Lung (tissue), 11 donors: ENCODE measurements at regions not wholly inside any gene's neighbourhood (a gene's known extent, or its start where the extent isn't known, plus 50 kb on each side); places are given as distances from the start of the nearest gene placed in this dataset.

Experiments
- ATAC-seq: fragments of 200-7000 bp; cut with Tn5 transposase; one replicate; pipeline ENCODE4 v1.9.1; 2020; ENCODE audit warnings: moderate number of reproducible peaks; ENCODE audit not compliant: insufficient read depth, low FRiP score
- DNase-seq, 3 donors: peaks; one replicate each; pipeline ENCODE4 v3.0.0-alpha.2; 2013 to 2017
- H3K27ac ChIP-seq, 2 donors: one replicate each; pipeline ENCODE4 v1.5.1; 2013; ENCODE audit warnings: mild to moderate bottlenecking in 2 of 2, moderate library complexity in 2 of 2, control low read depth in 1 of 2, inconsistent platforms in 1 of 2, low read depth in 1 of 2, low read length in 1 of 2
- H3K27me3 ChIP-seq, 3 donors: one replicate each; pipeline ENCODE4 v1.5.1; 2013; ENCODE audit warnings: low read length in 2 of 3; ENCODE audit not compliant: control insufficient read depth in 3 of 3, insufficient read depth in 3 of 3
- H3K36me3 ChIP-seq, 4 donors: one replicate each; pipeline ENCODE4 v1.5.1; 2013; ENCODE audit warnings: low read length in 4 of 4, mild to moderate bottlenecking in 1 of 4, moderate library complexity in 1 of 4; ENCODE audit not compliant: control insufficient read depth in 4 of 4, insufficient read depth in 4 of 4
- H3K4me1 ChIP-seq, 5 donors: one replicate each; pipeline ENCODE4 v1.5.1; 2013; ENCODE audit warnings: low read length in 5 of 5, mild to moderate bottlenecking in 2 of 5, moderate library complexity in 1 of 5; ENCODE audit not compliant: control insufficient read depth in 5 of 5, insufficient read depth in 5 of 5
- H3K4me3 ChIP-seq: one replicate; pipeline ENCODE4 v1.5.1; 2013; ENCODE audit warnings: mild to moderate bottlenecking, control low read depth, moderate library complexity
- H3K9ac ChIP-seq, 2 donors: one replicate each; pipeline ENCODE4 v1.5.1; 2013; ENCODE audit warnings: low read length in 2 of 2, control low read depth in 1 of 2; ENCODE audit not compliant: insufficient read depth in 1 of 2
- H3K9me3 ChIP-seq, 4 donors: one replicate each; pipeline ENCODE4 v1.5.1; 2013; ENCODE audit warnings: low read length in 3 of 4, mild to moderate bottlenecking in 1 of 4, moderate library complexity in 1 of 4; ENCODE audit not compliant: control insufficient read depth in 4 of 4, insufficient read depth in 3 of 4
- WGBS, 2 donors: extraction: QIAGEN DNeasy Blood & Tissue Kit; methylation state at CpG; one replicate each; pipeline ENCODE4 v1.1.7; 2013; 5-methylcytosine and 5-hydroxymethylcytosine counted together
- TF ChIP-seq, protein P1 (sequence below): IDR thresholded peaks from 2 replicates; pipeline ENCODE4 v1.5.1; 2012; ENCODE audit warnings: mild to moderate bottlenecking; ENCODE audit errors: control extremely low read depth, extremely low read depth
- donor health status: control.
- donor health status: control.
- donor health status: Bipolar disorder and iron deficiency.
- donor health status: healthy.
- donor health status: DM: yes; HTN: yes; CAD: no.

- TF ChIP-seq, protein P1, sequence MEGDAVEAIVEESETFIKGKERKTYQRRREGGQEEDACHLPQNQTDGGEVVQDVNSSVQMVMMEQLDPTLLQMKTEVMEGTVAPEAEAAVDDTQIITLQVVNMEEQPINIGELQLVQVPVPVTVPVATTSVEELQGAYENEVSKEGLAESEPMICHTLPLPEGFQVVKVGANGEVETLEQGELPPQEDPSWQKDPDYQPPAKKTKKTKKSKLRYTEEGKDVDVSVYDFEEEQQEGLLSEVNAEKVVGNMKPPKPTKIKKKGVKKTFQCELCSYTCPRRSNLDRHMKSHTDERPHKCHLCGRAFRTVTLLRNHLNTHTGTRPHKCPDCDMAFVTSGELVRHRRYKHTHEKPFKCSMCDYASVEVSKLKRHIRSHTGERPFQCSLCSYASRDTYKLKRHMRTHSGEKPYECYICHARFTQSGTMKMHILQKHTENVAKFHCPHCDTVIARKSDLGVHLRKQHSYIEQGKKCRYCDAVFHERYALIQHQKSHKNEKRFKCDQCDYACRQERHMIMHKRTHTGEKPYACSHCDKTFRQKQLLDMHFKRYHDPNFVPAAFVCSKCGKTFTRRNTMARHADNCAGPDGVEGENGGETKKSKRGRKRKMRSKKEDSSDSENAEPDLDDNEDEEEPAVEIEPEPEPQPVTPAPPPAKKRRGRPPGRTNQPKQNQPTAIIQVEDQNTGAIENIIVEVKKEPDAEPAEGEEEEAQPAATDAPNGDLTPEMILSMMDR: no peak
- no peak overlapping the region for H3K4me3 ChIP-seq
- H3K9ac ChIP-seq: no peak overlapping the region
- no peaks in the 10 kb centered on the region for H3K36me3 ChIP-seq
- H3K9me3 ChIP-seq: no peaks in the 10 kb centered on the region
- H3K27me3 ChIP-seq: no peaks in the 10 kb centered on the region
- 77 to 83% methylated on average over 16 of the region's 16 CpGs for WGBS, 2 donors
- H3K4me1 ChIP-seq: peaks cover 0 to 18% (median 12%) of the 10 kb centered on the region in 5 donors
- ATAC-seq: no peak
- peak overlapping the region; percentile 66 to 68 for H3K27ac ChIP-seq
- no peak for DNase-seq
These were observed 87.1 kb downstream of the CEBPB start for GRCh38 chr20:50277460-50278376.

DNA sequence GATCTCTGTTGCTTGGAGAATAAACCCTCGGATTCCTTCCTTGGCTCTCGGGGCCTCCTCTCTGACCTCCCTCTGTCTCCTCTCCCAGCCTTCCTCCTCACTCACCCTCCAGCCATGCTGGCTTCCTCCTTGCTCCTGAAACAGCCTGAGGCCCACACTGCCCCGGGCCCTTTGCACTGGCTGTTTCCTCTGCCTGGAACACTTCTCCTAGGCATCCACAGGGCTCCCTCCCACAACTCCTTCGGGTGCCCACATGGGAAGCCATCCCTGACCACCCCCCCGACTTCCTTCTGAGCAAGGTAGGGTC lies 87.7 kb downstream of the CEBPB start:
- Histone ChIP-seq H3K9me3 (no peaks in the 10 kb centered on the region), H3K27ac (peak overlapping the region; percentile 66 to 68), H3K4me1 (peaks cover 0 to 17% (median 10%) of the 10 kb centered on the region in 5 donors), H3K27me3 (no peaks in the 10 kb centered on the region), H3K36me3 (no peaks in the 10 kb centered on the region), H3K4me3 (no peak overlapping the region), H3K9ac (no peak overlapping the region)
- TF ChIP-seq, protein P1: no peak
- ATAC-seq (no peak), DNase-seq (no peak)
- 68 to 69% methylated on average over 5 of the region's 5 CpGs for WGBS, 2 donors

DNA sequence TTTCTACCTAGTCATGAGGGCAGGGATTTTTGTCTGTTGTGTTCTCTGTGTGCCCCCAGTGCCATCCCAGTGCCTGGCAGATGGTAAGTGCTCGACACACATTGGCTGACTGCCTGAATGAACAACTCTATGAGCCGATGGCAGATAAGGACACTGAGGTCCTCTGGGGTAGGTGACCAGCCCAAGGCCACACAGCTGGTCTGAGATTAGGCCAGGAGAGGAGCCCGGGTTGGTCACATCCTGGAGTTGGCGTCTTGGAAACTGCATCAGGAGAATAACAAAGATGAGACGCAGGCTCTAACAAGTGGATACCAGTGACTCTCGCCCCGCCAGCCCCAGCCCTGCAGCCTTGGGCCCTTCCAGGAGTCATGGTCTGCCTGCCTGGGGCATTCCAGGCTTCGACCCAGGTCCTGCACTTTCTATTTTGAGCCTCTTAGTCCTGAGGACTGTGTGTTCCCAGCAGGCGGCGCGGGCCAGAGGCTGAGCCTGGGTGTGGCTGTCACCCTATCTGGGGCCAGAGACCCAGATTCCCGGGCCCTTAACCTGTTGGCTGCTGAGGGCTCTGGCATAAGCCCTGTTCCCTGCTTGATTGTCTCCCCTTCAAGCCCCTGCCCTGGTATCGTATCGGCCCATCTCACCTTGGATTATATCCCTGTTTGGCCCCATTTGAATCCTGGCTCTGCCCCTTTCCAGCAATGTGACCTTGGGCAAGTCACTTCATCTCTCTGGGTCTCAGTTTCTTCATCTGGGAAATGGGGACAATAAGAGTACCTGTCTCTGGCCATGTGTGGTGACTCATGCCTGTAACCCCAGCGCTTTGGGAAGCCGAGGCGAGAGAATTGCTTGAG lies 88.3 kb downstream of the CEBPB start:
- no peaks in the 10 kb centered on the region for H3K9me3 ChIP-seq
- H3K27ac ChIP-seq: peak overlapping the region; percentile 66 to 68
- DNase-seq: no peak
- no peak overlapping the region for H3K9ac ChIP-seq
- TF ChIP-seq, protein P1: no peak
- no peaks in the 10 kb centered on the region for H3K27me3 ChIP-seq
- peaks cover 0 to 15% (median 5%) of the 10 kb centered on the region in 5 donors for H3K4me1 ChIP-seq
- no peak for ATAC-seq
- WGBS, 2 donors: 67 to 79% methylated on average over 17 of the region's 17 CpGs
- no peaks in the 10 kb centered on the region for H3K36me3 ChIP-seq
- no peak overlapping the region for H3K4me3 ChIP-seq
